ENCODE measurements at regions not wholly inside any gene's neighbourhood (a gene's known extent, or its start where the extent isn't known, plus 50 kb on each side); places are given as distances from the start of the nearest gene placed in this dataset.

DNA sequence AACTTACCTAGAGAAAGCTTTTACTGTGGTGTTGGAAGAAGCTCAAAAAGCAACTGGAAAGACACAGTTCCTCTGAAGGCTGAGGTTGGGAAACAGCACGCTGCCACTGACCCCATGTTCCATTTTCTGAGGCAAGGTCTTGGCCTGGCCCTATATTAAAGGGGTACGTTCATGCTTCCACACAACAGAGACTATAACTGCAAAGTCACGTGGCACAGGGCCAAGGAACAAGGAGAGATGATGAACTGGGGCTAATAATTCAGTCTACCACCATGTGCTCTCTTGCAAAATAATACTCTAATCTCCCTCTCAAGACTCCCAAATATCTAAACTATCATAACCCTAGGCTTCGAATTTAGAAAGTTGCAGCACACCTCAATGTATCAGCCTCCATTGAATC, 381.6 kb downstream of the DSEL start:
- no peaks in the 10 kb centered on the region for H3K4me1 ChIP-seq (ENCODE audit: insufficient read depth, low read length, severe bottlenecking)
- TF ChIP-seq, protein P1, sequence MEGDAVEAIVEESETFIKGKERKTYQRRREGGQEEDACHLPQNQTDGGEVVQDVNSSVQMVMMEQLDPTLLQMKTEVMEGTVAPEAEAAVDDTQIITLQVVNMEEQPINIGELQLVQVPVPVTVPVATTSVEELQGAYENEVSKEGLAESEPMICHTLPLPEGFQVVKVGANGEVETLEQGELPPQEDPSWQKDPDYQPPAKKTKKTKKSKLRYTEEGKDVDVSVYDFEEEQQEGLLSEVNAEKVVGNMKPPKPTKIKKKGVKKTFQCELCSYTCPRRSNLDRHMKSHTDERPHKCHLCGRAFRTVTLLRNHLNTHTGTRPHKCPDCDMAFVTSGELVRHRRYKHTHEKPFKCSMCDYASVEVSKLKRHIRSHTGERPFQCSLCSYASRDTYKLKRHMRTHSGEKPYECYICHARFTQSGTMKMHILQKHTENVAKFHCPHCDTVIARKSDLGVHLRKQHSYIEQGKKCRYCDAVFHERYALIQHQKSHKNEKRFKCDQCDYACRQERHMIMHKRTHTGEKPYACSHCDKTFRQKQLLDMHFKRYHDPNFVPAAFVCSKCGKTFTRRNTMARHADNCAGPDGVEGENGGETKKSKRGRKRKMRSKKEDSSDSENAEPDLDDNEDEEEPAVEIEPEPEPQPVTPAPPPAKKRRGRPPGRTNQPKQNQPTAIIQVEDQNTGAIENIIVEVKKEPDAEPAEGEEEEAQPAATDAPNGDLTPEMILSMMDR (IDR thresholded peaks at IDR 0.05; ENCODE audit: low read length): no peak
- no peak for TF ChIP-seq EZH2 (IDR thresholded peaks at IDR 0.05; ENCODE audit: borderline replicate concordance, low read length)
- H3K4me3 ChIP-seq (ENCODE audit: low read depth, low read length, poor library complexity, severe bottlenecking): no peak overlapping the region
- H3K4me2 ChIP-seq (ENCODE audit: low read length): no peak overlapping the region
- no peaks in the 10 kb centered on the region for H3K9me3 ChIP-seq (ENCODE audit: low read length)
- H3K9ac ChIP-seq (ENCODE audit: low read length): no peak overlapping the region
- no peaks in the 10 kb centered on the region for H3F3A ChIP-seq (ENCODE audit: insufficient read depth, low read length)
- no peaks in the 10 kb centered on the region for H3K27me3 ChIP-seq (ENCODE audit: insufficient read depth, low read length)
- H3K27ac ChIP-seq (ENCODE audit: low read depth, low read length, poor library complexity, severe bottlenecking): no peak overlapping the region
- H4K20me1 ChIP-seq (ENCODE audit: insufficient read depth, low read length): no peaks in the 10 kb centered on the region
- no peaks in the 10 kb centered on the region for H3K36me3 ChIP-seq (ENCODE audit: insufficient read depth, low read length)
- no peak overlapping the region for H2AFZ ChIP-seq (ENCODE audit: low read length)
- no peaks in the 10 kb centered on the region for H3K9me2 ChIP-seq (ENCODE audit: low read depth, low read length)
- no peaks in the 10 kb centered on the region for H3K79me2 ChIP-seq (ENCODE audit: insufficient read depth, low read length)

DNA sequence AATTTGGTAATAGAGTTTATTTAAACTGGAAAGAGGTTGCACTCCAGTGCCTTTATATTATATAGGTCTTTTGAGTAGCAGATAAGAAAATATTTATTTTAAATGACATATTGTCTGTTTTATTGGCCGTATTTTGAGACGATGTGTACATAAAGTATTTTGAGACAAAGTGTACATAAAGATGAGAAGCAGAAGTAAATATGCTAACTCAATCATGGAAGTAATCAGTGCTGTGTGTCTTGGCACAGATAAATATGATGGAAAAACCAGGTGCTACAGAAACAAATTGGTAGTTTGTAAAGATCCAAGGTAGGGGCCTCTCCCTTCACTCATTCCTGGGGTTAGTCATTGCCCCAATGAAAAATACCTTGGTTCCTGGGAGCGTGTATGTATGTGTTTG, 382.9 kb downstream of the DSEL start:
- no peak overlapping the region for H3K4me2 ChIP-seq (ENCODE audit: low read length)
- TF ChIP-seq, protein P1 (IDR thresholded peaks at IDR 0.05; ENCODE audit: low read length): no peak
- TF ChIP-seq EZH2 (IDR thresholded peaks at IDR 0.05; ENCODE audit: borderline replicate concordance, low read length): no peak
- H3K4me1 ChIP-seq (ENCODE audit: insufficient read depth, low read length, severe bottlenecking): no peaks in the 10 kb centered on the region
- H3K79me2 ChIP-seq (ENCODE audit: insufficient read depth, low read length): no peaks in the 10 kb centered on the region
- no peak overlapping the region for H3K4me3 ChIP-seq (ENCODE audit: low read depth, low read length, poor library complexity, severe bottlenecking)
- H3K27ac ChIP-seq (ENCODE audit: low read depth, low read length, poor library complexity, severe bottlenecking): no peak overlapping the region
- no peaks in the 10 kb centered on the region for H3K36me3 ChIP-seq (ENCODE audit: insufficient read depth, low read length)
- H3K9me3 ChIP-seq (ENCODE audit: low read length): no peaks in the 10 kb centered on the region
- H3K9me2 ChIP-seq (ENCODE audit: low read depth, low read length): no peaks in the 10 kb centered on the region
- no peaks in the 10 kb centered on the region for H3F3A ChIP-seq (ENCODE audit: insufficient read depth, low read length)
- H3K27me3 ChIP-seq (ENCODE audit: insufficient read depth, low read length): no peaks in the 10 kb centered on the region
- H3K9ac ChIP-seq (ENCODE audit: low read length): no peak overlapping the region
- H2AFZ ChIP-seq (ENCODE audit: low read length): no peak overlapping the region
- no peaks in the 10 kb centered on the region for H4K20me1 ChIP-seq (ENCODE audit: insufficient read depth, low read length)

DNA sequence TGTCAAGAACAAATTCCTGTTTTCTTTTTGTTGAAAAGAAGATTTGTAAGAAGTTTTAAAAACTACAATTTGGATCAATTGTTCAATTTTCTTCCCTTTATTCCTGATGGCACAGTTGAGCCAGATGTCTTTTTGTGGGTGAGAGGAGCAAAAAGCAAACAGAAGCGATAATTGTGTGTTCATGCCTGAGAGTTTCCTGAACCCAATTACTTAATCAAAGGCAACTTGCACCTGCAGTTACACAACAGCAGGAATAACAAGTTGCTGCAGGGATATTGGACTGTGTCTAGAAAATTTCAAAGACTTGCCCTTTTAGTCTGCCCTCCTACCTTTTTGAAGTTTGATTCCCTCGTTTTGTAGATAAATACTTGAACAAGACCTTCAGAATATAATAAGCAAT, 383.6 kb downstream of the DSEL start:
- H3K9me3 ChIP-seq (ENCODE audit: low read length): no peaks in the 10 kb centered on the region
- TF ChIP-seq, protein P1 (IDR thresholded peaks at IDR 0.05; ENCODE audit: low read length): no peak
- no peak for TF ChIP-seq EZH2 (IDR thresholded peaks at IDR 0.05; ENCODE audit: borderline replicate concordance, low read length)
- H3K4me1 ChIP-seq (ENCODE audit: insufficient read depth, low read length, severe bottlenecking): no peaks in the 10 kb centered on the region
- H2AFZ ChIP-seq (ENCODE audit: low read length): no peak overlapping the region
- H3K27me3 ChIP-seq (ENCODE audit: insufficient read depth, low read length): no peaks in the 10 kb centered on the region
- H3K4me2 ChIP-seq (ENCODE audit: low read length): no peak overlapping the region
- no peaks in the 10 kb centered on the region for H3K79me2 ChIP-seq (ENCODE audit: insufficient read depth, low read length)
- no peaks in the 10 kb centered on the region for H3K9me2 ChIP-seq (ENCODE audit: low read depth, low read length)
- H3K4me3 ChIP-seq (ENCODE audit: low read depth, low read length, poor library complexity, severe bottlenecking): no peak overlapping the region
- no peak overlapping the region for H3K9ac ChIP-seq (ENCODE audit: low read length)
- no peak overlapping the region for H3K27ac ChIP-seq (ENCODE audit: low read depth, low read length, poor library complexity, severe bottlenecking)
- no peaks in the 10 kb centered on the region for H3F3A ChIP-seq (ENCODE audit: insufficient read depth, low read length)
- H4K20me1 ChIP-seq (ENCODE audit: insufficient read depth, low read length): no peaks in the 10 kb centered on the region
- no peaks in the 10 kb centered on the region for H3K36me3 ChIP-seq (ENCODE audit: insufficient read depth, low read length)
